HL-60 (cell line): ENCODE measurements at regions not wholly inside any gene's neighbourhood (a gene's known extent, or its start where the extent isn't known, plus 50 kb on each side); places are given as distances from the start of the nearest gene placed in this dataset.
"Not testable (repeated sequence)": the region's sequence is repeated elsewhere in the genome, so short reads cannot be mapped to it uniquely, and the experiment has no call there.

Experiments used
- DNase-seq, 2 experiments: peaks; one replicate each; pipeline ENCODE4 v3.0.0-alpha.2; 2010 to 2020; ENCODE audit warnings: low read depth in 1 of 2, low spot score in 1 of 2
- H3K27ac ChIP-seq: fragments of 250-450 bp; sonication (Bioruptor Pico); replicated peaks from 2 replicates; pipeline ENCODE4 v1.5.1; 2020; ENCODE audit warnings: mild to moderate bottlenecking, moderate library complexity
- H3K27me3 ChIP-seq: fragments of 250-450 bp; sonication (Bioruptor Pico); 2 replicates; pipeline ENCODE4 v1.5.1; 2021; ENCODE audit warnings: mild to moderate bottlenecking, moderate library complexity; ENCODE audit not compliant: insufficient read depth, poor library complexity, severe bottlenecking
- H3K4me3 ChIP-seq: replicated peaks from 2 replicates; pipeline ENCODE4 v1.5.1; 2011; ENCODE audit warnings: mild to moderate bottlenecking, control low read depth, low read length; ENCODE audit not compliant: insufficient read depth
- GABPA ChIP-seq: IDR thresholded peaks from 2 replicates; pipeline ENCODE4 v1.6.1; 2012; ENCODE audit warnings: low read depth
- POLR2AphosphoS5 ChIP-seq: IDR thresholded peaks from 2 replicates; pipeline ENCODE4 v1.6.1; 2012; ENCODE audit warnings: low read depth
- SPI1 ChIP-seq: IDR thresholded peaks from 2 replicates; pipeline ENCODE4 v1.6.1; 2012; ENCODE audit warnings: low read depth, mild to moderate bottlenecking, borderline replicate concordance
- TF ChIP-seq, protein P1 (sequence below): IDR thresholded peaks from 2 replicates; pipeline ENCODE4 v1.6.1; 2012; ENCODE audit warnings: low read depth; ENCODE audit not compliant: insufficient replicate concordance
- TF ChIP-seq, protein P2 (sequence below): IDR thresholded peaks from one replicate; pipeline ENCODE4 v1.5.1; 2011; ENCODE audit warnings: low read length, control low read depth, inconsistent platforms; ENCODE audit not compliant: insufficient read depth

DNA sequence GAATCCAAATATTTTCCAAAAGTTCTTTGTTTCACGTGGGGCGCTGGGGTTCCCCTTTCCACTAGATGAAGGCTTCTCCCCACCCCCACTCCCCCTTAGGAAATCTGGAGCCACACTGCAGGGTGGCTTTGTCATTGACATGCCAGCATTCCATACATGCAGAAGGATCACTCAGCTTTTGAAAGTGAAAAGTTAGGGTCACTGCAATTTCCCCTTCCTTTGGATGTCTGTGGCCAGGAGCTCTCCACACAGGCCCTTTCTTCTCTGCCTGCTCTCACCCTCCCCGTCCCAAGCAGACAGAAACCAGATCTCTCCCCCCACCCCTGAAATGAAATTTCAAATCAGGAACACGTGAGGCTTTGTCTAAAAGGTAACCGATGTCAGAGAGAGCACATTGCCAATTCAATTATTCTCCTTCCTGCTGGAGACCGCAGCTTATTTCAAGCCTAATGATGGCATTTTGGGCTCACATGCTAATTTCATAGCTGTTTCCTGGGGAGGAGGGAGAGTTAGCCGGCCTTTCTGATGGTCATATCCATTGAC lies 153.9 kb upstream of the RFLNA start:
- H3K27me3 ChIP-seq: no peaks in the 10 kb centered on the region
- no peak overlapping the region for H3K4me3 ChIP-seq
- TF ChIP-seq SPI1: no peak
- no peak for TF ChIP-seq POLR2AphosphoS5
- TF ChIP-seq, protein P1, sequence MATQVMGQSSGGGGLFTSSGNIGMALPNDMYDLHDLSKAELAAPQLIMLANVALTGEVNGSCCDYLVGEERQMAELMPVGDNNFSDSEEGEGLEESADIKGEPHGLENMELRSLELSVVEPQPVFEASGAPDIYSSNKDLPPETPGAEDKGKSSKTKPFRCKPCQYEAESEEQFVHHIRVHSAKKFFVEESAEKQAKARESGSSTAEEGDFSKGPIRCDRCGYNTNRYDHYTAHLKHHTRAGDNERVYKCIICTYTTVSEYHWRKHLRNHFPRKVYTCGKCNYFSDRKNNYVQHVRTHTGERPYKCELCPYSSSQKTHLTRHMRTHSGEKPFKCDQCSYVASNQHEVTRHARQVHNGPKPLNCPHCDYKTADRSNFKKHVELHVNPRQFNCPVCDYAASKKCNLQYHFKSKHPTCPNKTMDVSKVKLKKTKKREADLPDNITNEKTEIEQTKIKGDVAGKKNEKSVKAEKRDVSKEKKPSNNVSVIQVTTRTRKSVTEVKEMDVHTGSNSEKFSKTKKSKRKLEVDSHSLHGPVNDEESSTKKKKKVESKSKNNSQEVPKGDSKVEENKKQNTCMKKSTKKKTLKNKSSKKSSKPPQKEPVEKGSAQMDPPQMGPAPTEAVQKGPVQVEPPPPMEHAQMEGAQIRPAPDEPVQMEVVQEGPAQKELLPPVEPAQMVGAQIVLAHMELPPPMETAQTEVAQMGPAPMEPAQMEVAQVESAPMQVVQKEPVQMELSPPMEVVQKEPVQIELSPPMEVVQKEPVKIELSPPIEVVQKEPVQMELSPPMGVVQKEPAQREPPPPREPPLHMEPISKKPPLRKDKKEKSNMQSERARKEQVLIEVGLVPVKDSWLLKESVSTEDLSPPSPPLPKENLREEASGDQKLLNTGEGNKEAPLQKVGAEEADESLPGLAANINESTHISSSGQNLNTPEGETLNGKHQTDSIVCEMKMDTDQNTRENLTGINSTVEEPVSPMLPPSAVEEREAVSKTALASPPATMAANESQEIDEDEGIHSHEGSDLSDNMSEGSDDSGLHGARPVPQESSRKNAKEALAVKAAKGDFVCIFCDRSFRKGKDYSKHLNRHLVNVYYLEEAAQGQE: no peak
- TF ChIP-seq, protein P2, sequence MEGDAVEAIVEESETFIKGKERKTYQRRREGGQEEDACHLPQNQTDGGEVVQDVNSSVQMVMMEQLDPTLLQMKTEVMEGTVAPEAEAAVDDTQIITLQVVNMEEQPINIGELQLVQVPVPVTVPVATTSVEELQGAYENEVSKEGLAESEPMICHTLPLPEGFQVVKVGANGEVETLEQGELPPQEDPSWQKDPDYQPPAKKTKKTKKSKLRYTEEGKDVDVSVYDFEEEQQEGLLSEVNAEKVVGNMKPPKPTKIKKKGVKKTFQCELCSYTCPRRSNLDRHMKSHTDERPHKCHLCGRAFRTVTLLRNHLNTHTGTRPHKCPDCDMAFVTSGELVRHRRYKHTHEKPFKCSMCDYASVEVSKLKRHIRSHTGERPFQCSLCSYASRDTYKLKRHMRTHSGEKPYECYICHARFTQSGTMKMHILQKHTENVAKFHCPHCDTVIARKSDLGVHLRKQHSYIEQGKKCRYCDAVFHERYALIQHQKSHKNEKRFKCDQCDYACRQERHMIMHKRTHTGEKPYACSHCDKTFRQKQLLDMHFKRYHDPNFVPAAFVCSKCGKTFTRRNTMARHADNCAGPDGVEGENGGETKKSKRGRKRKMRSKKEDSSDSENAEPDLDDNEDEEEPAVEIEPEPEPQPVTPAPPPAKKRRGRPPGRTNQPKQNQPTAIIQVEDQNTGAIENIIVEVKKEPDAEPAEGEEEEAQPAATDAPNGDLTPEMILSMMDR: no peak
- TF ChIP-seq GABPA: no peak
- no peak for DNase-seq
- no peak overlapping the region for H3K27ac ChIP-seq

DNA sequence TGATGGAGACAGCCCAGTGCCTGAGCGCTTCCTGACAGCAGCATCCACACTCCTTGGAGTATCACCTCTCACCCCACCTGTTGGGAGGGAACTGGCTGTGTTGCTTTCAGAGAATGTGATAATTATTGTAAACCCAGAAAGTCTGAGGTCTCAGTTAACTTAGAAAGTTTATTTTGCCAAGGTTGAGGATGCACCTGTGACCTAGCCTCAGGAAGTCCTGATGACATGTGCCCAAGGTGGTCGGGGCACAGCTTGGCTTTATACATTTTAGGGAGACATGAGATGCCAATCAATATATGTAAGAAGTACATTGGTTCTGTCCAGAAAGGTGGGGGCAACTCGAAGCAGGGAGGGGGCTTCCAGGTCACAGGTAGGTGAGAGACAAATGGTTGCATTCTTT lies 153.3 kb upstream of the RFLNA start:
- H3K4me3 ChIP-seq, H3K27me3 ChIP-seq, H3K27ac ChIP-seq, DNase-seq: not testable (repeated sequence)

DNA sequence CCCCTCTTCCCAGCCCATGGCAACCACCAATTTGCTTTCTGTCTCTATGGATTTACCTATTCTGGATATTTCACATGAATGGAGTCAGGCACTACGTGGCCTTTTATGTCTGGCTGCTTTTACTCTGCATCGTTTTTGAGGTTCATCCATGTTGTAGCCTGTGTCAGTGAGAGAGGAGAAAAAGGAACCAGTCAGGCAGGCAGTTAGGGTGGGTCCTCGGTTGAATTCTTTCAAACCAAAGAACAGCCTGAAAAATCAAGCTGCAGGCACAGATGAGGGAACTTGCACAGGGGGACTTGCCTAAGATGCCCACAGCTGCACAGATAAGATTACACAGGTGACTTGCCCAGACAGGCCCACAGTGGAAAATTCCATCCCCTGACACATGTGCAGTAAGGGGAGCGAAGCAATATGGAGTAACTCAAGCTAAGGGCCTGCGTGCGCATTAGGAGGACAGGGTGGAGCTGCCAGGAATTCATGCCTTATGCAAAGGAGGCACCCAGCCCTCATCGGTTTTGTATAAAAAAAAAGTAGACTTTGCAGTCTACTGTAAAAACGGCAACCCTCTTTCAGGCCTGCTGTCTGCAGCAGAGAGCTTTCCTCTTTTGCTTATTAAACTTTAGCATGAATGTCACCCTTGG lies 152.4 kb upstream of the RFLNA start:
- Histone ChIP-seq H3K27me3 (no peaks in the 10 kb centered on the region), H3K27ac (no peak overlapping the region), H3K4me3 (no peak overlapping the region)
- no peak for DNase-seq
- no peak for TF ChIP-seq SPI1
- TF ChIP-seq, protein P2: no peak
- no peak for TF ChIP-seq GABPA
- TF ChIP-seq POLR2AphosphoS5: no peak
- TF ChIP-seq, protein P1: no peak

DNA sequence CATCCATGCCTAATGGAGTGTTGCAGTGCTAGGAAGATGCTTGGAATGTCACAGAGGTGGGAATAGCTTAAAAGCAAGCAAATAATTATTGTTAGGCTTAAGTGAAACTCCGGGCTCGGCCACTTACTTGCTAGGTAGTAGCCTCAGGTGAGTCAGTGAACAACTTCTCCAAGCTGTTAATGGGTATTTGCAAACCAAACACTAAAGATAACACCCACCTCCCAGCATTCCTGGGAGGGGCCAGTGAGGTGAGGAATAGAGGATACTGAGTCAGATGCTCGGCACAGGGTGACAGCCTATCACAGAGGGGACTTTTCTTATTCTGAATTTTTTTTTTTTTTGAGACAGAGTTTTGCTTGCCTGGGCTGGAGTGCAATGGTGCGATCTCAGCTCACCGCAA lies 151.2 kb upstream of the RFLNA start:
- no peak for DNase-seq
- TF ChIP-seq SPI1: no peak
- TF ChIP-seq POLR2AphosphoS5: no peak
- TF ChIP-seq, protein P1: no peak
- TF ChIP-seq, protein P2: no peak
- TF ChIP-seq GABPA: no peak
- Histone ChIP-seq H3K4me3 (no peak overlapping the region), H3K27ac (no peak overlapping the region), H3K27me3 (no peaks in the 10 kb centered on the region)
